GM12878 (cell line): ENCODE measurements at regions not wholly inside any gene's neighbourhood (a gene's known extent, or its start where the extent isn't known, plus 50 kb on each side); places are given as distances from the start of the nearest gene placed in this dataset.

Experiments used
- ATAC-seq: fragments of 200-7000 bp; cut with Tn5 transposase; 3 replicates; pipeline ENCODE4 v1.9.1; 2020; ENCODE audit warnings: mild to moderate bottlenecking, moderate library complexity
- BruUV-seq: library from RNA; stranded (reverse); fragments of 400-500 nt; replicated peaks from 2 replicates; lab custom pipeline; 2021; lab: Mats Ljungman, UMichigan
- CTCF ChIA-PET: fragments of 300-600 bp; sonication (Branson Sonifier 250); formaldehyde crosslinking; extraction: SDS; loops from one replicate; lab custom pipeline; 2021; ENCODE audit warnings: inconsistent platforms; lab: Yijun Ruan, JAX
- POLR2A ChIA-PET: fragments of 350-600 bp; formaldehyde crosslinking; extraction: SDS; loops from one replicate; lab custom pipeline; 2021; ENCODE audit warnings: inconsistent platforms; lab: Charles Lee
- RAD21 ChIA-PET: fragments of 300-600 bp; sonication (Branson Sonifier 250); formaldehyde crosslinking; loops from one replicate; lab custom pipeline; 2023; ENCODE audit warnings: antibody characterized with exemption; ENCODE audit not compliant: unreplicated experiment; lab: Charles Lee
- SMC1A ChIA-PET: fragments of 300-600 bp; sonication (Branson Sonifier 250); formaldehyde crosslinking; loops from one replicate; lab custom pipeline; 2023; ENCODE audit not compliant: unreplicated experiment, uncharacterized antibody; lab: Charles Lee
- DNase-seq: peaks from one replicate; pipeline ENCODE4 v3.0.0-alpha.2; 2011; ENCODE audit warnings: low read depth, low spot score
- FAIRE-seq: peaks from 3 replicates; lab custom pipeline; 2011; peaks lifted over from hg19 to GRCh38; lab: Jason Lieb, UNC
- H2AFZ ChIP-seq: 2 replicates; pipeline ENCODE4 v1.6.0; 2011; ENCODE audit warnings: low read depth, low read length, control low read depth; ENCODE audit not compliant: control insufficient read depth
- H3K27ac ChIP-seq: 2 replicates; pipeline ENCODE4 v1.5.1; 2011; ENCODE audit warnings: control low read depth; ENCODE audit not compliant: control insufficient read depth, insufficient read depth
- H3K27me3 ChIP-seq, 2 experiments: replicated peaks in 1 of 2; 2 replicates each; pipeline versions ENCODE4 v1.6.0 to v1.6.1; 2011; ENCODE audit warnings: low read length in 1 of 2; ENCODE audit not compliant: control insufficient read depth in 2 of 2, insufficient read depth in 2 of 2
- H3K36me3 ChIP-seq, 2 experiments: 2 replicates each; pipeline ENCODE4 v1.5.1; 2011; ENCODE audit warnings: low read length in 1 of 2; ENCODE audit not compliant: control insufficient read depth in 2 of 2, insufficient read depth in 2 of 2
- H3K4me1 ChIP-seq: 2 replicates; pipeline ENCODE4 v1.6.1; 2011; ENCODE audit warnings: mild to moderate bottlenecking, low read length, moderate library complexity, mixed read lengths; ENCODE audit not compliant: control insufficient read depth, insufficient read depth
- H3K4me2 ChIP-seq: 2 replicates; pipeline ENCODE4 v1.6.0; 2011; ENCODE audit warnings: control low read depth; ENCODE audit not compliant: control insufficient read depth, insufficient read depth
- H3K4me3 ChIP-seq: fragments of 200-600 bp; sonication (generic); 2 replicates; pipeline ENCODE4 v1.5.1; 2016
- H3K79me2 ChIP-seq: 2 replicates; pipeline ENCODE4 v1.6.0; 2011; ENCODE audit warnings: low read length; ENCODE audit not compliant: control insufficient read depth, insufficient read depth
- H3K9ac ChIP-seq: 2 replicates; pipeline ENCODE4 v1.8.0; 2011; ENCODE audit warnings: low read length, control low read depth, mixed read lengths; ENCODE audit not compliant: control insufficient read depth, insufficient read depth
- H3K9me3 ChIP-seq: replicated peaks from 3 replicates; pipeline ENCODE4 v1.5.1; 2011; ENCODE audit warnings: mild to moderate bottlenecking, low read length; ENCODE audit not compliant: control insufficient read depth, insufficient read depth
- H4K20me1 ChIP-seq: 2 replicates; pipeline ENCODE4 v1.6.0; 2011; ENCODE audit not compliant: control insufficient read depth, insufficient read depth
- CEBPZ ChIP-seq: fragments of 150-350 bp; IDR thresholded peaks from 2 replicates; pipeline ENCODE4 v1.6.1; 2016; ENCODE audit warnings: low read depth, low read length
- CHD1 ChIP-seq: IDR thresholded peaks from 2 replicates; pipeline ENCODE4 v1.6.1; 2012; ENCODE audit warnings: low read depth, low read length, improper control_type of control experiment
- HDAC2 ChIP-seq: fragments of 200-600 bp; sonication (generic); IDR thresholded peaks from 2 replicates; pipeline ENCODE4 v1.6.1; 2017
- IKZF1 ChIP-seq: fragments of 450-650 bp; conservative IDR thresholded peaks from 2 replicates; pipeline ENCODE4 v1.6.1; 2017; ENCODE audit warnings: antibody characterized with exemption, mild to moderate bottlenecking
- KLF5 ChIP-seq: fragments of 450-650 bp; IDR thresholded peaks from 2 replicates; pipeline ENCODE4 v1.6.1; 2014; ENCODE audit warnings: mild to moderate bottlenecking; ENCODE audit not compliant: partially characterized antibody
- MAX ChIP-seq: IDR thresholded peaks from 2 replicates; pipeline ENCODE4 v1.6.1; 2012; ENCODE audit warnings: low read depth, low read length, improper control_type of control experiment
- NR2C2 ChIP-seq: IDR thresholded peaks from 2 replicates; pipeline ENCODE4 v1.6.1; 2011; ENCODE audit warnings: borderline replicate concordance, low read depth; ENCODE audit not compliant: control insufficient read depth, insufficient read length
- SMARCA5 ChIP-seq: fragments of 450-650 bp; IDR thresholded peaks from 2 replicates; pipeline ENCODE4 v1.6.1; 2017; ENCODE audit warnings: mild to moderate bottlenecking
- SMC3 ChIP-seq: IDR thresholded peaks from 2 replicates; pipeline ENCODE4 v1.6.1; 2011; ENCODE audit warnings: low read length, improper control_type of control experiment, borderline replicate concordance
- SREBF1 ChIP-seq: IDR thresholded peaks from 2 replicates; pipeline ENCODE4 v1.6.1; 2012; ENCODE audit warnings: mild to moderate bottlenecking, low read length
- SREBF2 ChIP-seq: IDR thresholded peaks from 2 replicates; pipeline ENCODE4 v1.6.1; 2012; ENCODE audit warnings: mild to moderate bottlenecking, low read length
- WRNIP1 ChIP-seq: IDR thresholded peaks from 2 replicates; pipeline ENCODE4 v1.6.1; 2011; ENCODE audit warnings: low read depth, low read length, improper control_type of control experiment, borderline replicate concordance
- ZBTB11 ChIP-seq: fragments of 450-650 bp; formaldehyde crosslinking; IDR thresholded peaks from 2 replicates; pipeline ENCODE4 v1.5.0; 2022; ENCODE audit warnings: mild to moderate bottlenecking, missing genetic modification characterization
- WGBS: methylation state at CpG from one replicate; pipeline ENCODE4 v1.1.6; 2016; ENCODE audit warnings: low lambda C conversion rate; ENCODE audit not compliant: insufficient replicate concordance, insufficient coverage; ENCODE audit errors: missing lambda C conversion rate; 5-methylcytosine and 5-hydroxymethylcytosine counted together
- in situ Hi-C: fragments of 300-500 bp; cut with MboI; formaldehyde crosslinking; loops from 9 replicates; pipeline ENCODE4 v1.14.3; 2018; ENCODE audit warnings: mixed read lengths
- intact Hi-C: fragments of 100-400 bp; cut with micrococcal nuclease; formaldehyde crosslinking; loops from one replicate; pipeline ENCODE4 v1.14.2; 2022; ENCODE audit not compliant: unreplicated experiment

- TF ChIP-seq WRNIP1, result no peak
- no peak for TF ChIP-seq SMARCA5
These were observed 303.5 kb upstream of the MGMT start (continued) for GRCh38 chr10:129163531-129163930.

- intact Hi-C loops (no loop called here), in situ Hi-C loops (no loop called here)
- Histone ChIP-seq H3K79me2 (no peaks in the 10 kb centered on the region), H3K4me1 (no peaks in the 10 kb centered on the region), H3K9ac (no peak overlapping the region), H3K36me3 (no peaks in the 10 kb centered on the region), H3K9me3 (no peaks in the 10 kb centered on the region), H3K4me3 (no peak overlapping the region), H3K4me2 (no peak overlapping the region), H4K20me1 (no peaks in the 10 kb centered on the region), H2AFZ (no peak overlapping the region), H3K27me3 (no peaks in the 10 kb centered on the region), H3K27ac (no peak overlapping the region)
- ChIA-PET POLR2A (no interaction called here), SMC1A (no interaction called here), CTCF (no interaction called here), RAD21 (no interaction called here)
- no peak for TF ChIP-seq IKZF1
- TF ChIP-seq CEBPZ, result no peak
- no peak for TF ChIP-seq KLF5
- no peak for TF ChIP-seq ZBTB11 (CRISPR knock-in tag)
- no peak for TF ChIP-seq NR2C2
- TF ChIP-seq HDAC2, result no peak
- TF ChIP-seq SREBF1, result no peak
- TF ChIP-seq SMC3, result no peak
- no peak for TF ChIP-seq MAX
- TF ChIP-seq SREBF2, result no peak
- TF ChIP-seq CHD1, result no peak
- ATAC-seq (no peak), FAIRE-seq (no peak), DNase-seq (no peak)
- BruUV-seq, result no TSS peak
- WGBS, result 35% methylated on average over 5 of the region's 5 CpGs
These were observed 301.8 kb upstream of the MGMT start for GRCh38 chr10:129165076-129165720.
